Panc1 (cell line): ENCODE measurements at regions not wholly inside any gene's neighbourhood (a gene's known extent, or its start where the extent isn't known, plus 50 kb on each side); places are given as distances from the start of the nearest gene placed in this dataset.

Experiments
- POLR2AphosphoS5 ChIP-seq: IDR thresholded peaks from 2 replicates; pipeline ENCODE4 v1.6.1; 2012; ENCODE audit warnings: mild to moderate bottlenecking, low read depth, low read length, moderate library complexity
- TF ChIP-seq, protein P1 (sequence below): fragments of 450-650 bp; IDR thresholded peaks from 2 replicates; pipeline ENCODE4 v1.5.1; 2017; ENCODE audit warnings: mild to moderate bottlenecking

DNA sequence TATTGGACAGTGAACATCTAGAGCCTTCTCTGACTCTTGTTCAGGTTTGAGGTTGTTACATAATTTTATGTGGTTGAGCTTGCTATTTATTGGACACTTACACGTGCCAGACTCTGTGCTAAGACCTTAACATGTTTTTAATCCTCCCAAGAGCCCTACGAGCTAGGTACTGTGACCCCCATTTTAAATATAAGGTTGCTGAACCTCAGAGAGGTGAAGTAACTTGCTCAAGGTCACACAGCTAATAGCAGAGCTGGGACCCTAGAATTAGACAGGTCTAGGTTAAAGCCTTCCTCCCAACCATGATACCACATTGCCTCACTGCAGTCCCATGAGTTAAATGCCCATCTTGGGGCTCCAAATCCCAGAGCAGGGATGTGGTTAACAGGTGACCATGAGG is 135.7 kb upstream of the PITX1 start:
- TF ChIP-seq, protein P1, sequence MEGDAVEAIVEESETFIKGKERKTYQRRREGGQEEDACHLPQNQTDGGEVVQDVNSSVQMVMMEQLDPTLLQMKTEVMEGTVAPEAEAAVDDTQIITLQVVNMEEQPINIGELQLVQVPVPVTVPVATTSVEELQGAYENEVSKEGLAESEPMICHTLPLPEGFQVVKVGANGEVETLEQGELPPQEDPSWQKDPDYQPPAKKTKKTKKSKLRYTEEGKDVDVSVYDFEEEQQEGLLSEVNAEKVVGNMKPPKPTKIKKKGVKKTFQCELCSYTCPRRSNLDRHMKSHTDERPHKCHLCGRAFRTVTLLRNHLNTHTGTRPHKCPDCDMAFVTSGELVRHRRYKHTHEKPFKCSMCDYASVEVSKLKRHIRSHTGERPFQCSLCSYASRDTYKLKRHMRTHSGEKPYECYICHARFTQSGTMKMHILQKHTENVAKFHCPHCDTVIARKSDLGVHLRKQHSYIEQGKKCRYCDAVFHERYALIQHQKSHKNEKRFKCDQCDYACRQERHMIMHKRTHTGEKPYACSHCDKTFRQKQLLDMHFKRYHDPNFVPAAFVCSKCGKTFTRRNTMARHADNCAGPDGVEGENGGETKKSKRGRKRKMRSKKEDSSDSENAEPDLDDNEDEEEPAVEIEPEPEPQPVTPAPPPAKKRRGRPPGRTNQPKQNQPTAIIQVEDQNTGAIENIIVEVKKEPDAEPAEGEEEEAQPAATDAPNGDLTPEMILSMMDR, result no peak
- TF ChIP-seq POLR2AphosphoS5, result no peak
